CD4-positive, alpha-beta memory T cell (primary cell): ENCODE measurements at regions not wholly inside any gene's neighbourhood (a gene's known extent, or its start where the extent isn't known, plus 50 kb on each side); places are given as distances from the start of the nearest gene placed in this dataset.
"Not testable (repeated sequence)": the region's sequence is repeated elsewhere in the genome, so short reads cannot be mapped to it uniquely, and the experiment has no call there.

Source experiments
- CTCF ChIA-PET: fragments of 350-600 bp; sonication (Branson Sonifier 250); formaldehyde crosslinking; loops from one replicate; lab custom pipeline; 2021; ENCODE audit warnings: inconsistent platforms; ENCODE audit not compliant: partially characterized antibody; lab: Charles Lee
- POLR2A ChIA-PET: fragments of 350-600 bp; sonication (Branson Sonifier 250); formaldehyde crosslinking; loops from one replicate; lab custom pipeline; 2021; ENCODE audit not compliant: partially characterized antibody; lab: Charles Lee
- DNase-seq, 5 donors: peaks; one replicate each; pipeline versions ENCODE4 v3.0.0 to v3.0.0-alpha.2; 2020 to 2022; ENCODE audit warnings: mixed read lengths in 1 of 5
- H3K27ac ChIP-seq: one replicate; pipeline ENCODE4 v1.7.0; 2013; ENCODE audit warnings: low read depth, low read length
- H3K27me3 ChIP-seq: 2 replicates; pipeline ENCODE4 v1.7.0; 2013; ENCODE audit warnings: mild to moderate bottlenecking, low read length, moderate library complexity; ENCODE audit not compliant: insufficient read depth
- H3K36me3 ChIP-seq: 2 replicates; pipeline ENCODE4 v1.7.0; 2013; ENCODE audit warnings: mild to moderate bottlenecking, low read length, moderate library complexity; ENCODE audit not compliant: insufficient read depth
- H3K4me1 ChIP-seq: 2 replicates; pipeline ENCODE4 v1.7.0; 2013; ENCODE audit warnings: mild to moderate bottlenecking, low read length, moderate library complexity; ENCODE audit not compliant: insufficient read depth
- H3K4me3 ChIP-seq, 2 donors: one replicate each; pipeline ENCODE4 v1.7.0; 2013; ENCODE audit warnings: low read length in 2 of 2, mild to moderate bottlenecking in 1 of 2
- H3K9me3 ChIP-seq, 2 donors: one replicate each; pipeline ENCODE4 v1.7.0; 2013; ENCODE audit warnings: low read length in 2 of 2, control low read depth in 1 of 2; ENCODE audit not compliant: control insufficient read depth in 1 of 2
- H3K27ac Mint-ChIP-seq, 7 donors: one replicate each; pipeline ENCODE4 v1.8.0; 2020 to 2021; ENCODE audit warnings: mixed read lengths in 7 of 7, mild to moderate bottlenecking in 6 of 7, inconsistent platforms in 3 of 7, moderate library complexity in 3 of 7
- H3K27me3 Mint-ChIP-seq, 2 donors: one replicate each; pipeline ENCODE4 v1.8.0; 2020 to 2021; ENCODE audit warnings: mixed read lengths in 2 of 2
- H3K36me3 Mint-ChIP-seq, 2 donors: one replicate each; pipeline ENCODE4 v1.8.0; 2020 to 2021; ENCODE audit warnings: mixed read lengths in 2 of 2, inconsistent platforms in 1 of 2, mild to moderate bottlenecking in 1 of 2
- H3K4me1 Mint-ChIP-seq, 4 donors: one replicate each; pipeline ENCODE4 v1.8.0; 2020 to 2021; ENCODE audit warnings: mixed read lengths in 4 of 4, mild to moderate bottlenecking in 1 of 4
- H3K4me3 Mint-ChIP-seq, 8 donors: one replicate each; pipeline ENCODE4 v1.8.0; 2020 to 2021; ENCODE audit warnings: mixed read lengths in 8 of 8, mild to moderate bottlenecking in 7 of 8, moderate library complexity in 6 of 8, inconsistent platforms in 3 of 8
- H3K9me3 Mint-ChIP-seq, 8 donors: one replicate each; pipeline ENCODE4 v1.8.0; 2020 to 2021; ENCODE audit warnings: mixed read lengths in 8 of 8, mild to moderate bottlenecking in 5 of 8, inconsistent platforms in 3 of 8, moderate library complexity in 1 of 8
- intact Hi-C: fragments of 100-400 bp; cut with micrococcal nuclease; formaldehyde crosslinking; loops from one replicate; pipeline ENCODE4 v1.15.1; 2023

- peaks cover 0 to 15% of the 10 kb centered on the region in 2 donors for H3K27me3 Mint-ChIP-seq
- H3K4me3 ChIP-seq, CTCF ChIA-PET, intact Hi-C loops, POLR2A ChIA-PET, H3K4me3 Mint-ChIP-seq, H3K36me3 Mint-ChIP-seq, H3K9me3 Mint-ChIP-seq, H3K4me1 ChIP-seq, DNase-seq, H3K4me1 Mint-ChIP-seq, H3K9me3 ChIP-seq, H3K36me3 ChIP-seq, H3K27me3 ChIP-seq, H3K27ac Mint-ChIP-seq, H3K27ac ChIP-seq: not testable (repeated sequence)
Measured at GRCh38 chr10:78444741-78445140, 411.1 kb downstream of the RPS24 start.

- POLR2A ChIA-PET: no interaction called here
- CTCF ChIA-PET: no interaction called here
Measured at GRCh38 chr10:78445308-78445707, 411.6 kb downstream of the RPS24 start.

GRCh38 chr10:78448470-78448869 lies 414.8 kb downstream of the RPS24 start:
- Histone ChIP-seq H3K4me3 (no peak overlapping the region), H3K9me3 (no peaks in the 10 kb centered on the region), H3K27ac (no peak overlapping the region), H3K27me3 (no peaks in the 10 kb centered on the region), H3K36me3 (no peaks in the 10 kb centered on the region), H3K4me1 (no peaks in the 10 kb centered on the region)
- H3K9me3 Mint-ChIP-seq: no peaks in the 10 kb centered on the region
- H3K4me3 Mint-ChIP-seq: no peak overlapping the region
- H3K27ac Mint-ChIP-seq: no peak overlapping the region
- no peaks in the 10 kb centered on the region for H3K36me3 Mint-ChIP-seq
- no peak for DNase-seq
- CTCF ChIA-PET: no interaction called here
- intact Hi-C loops: no loop called here
- H3K4me1 Mint-ChIP-seq: no peaks in the 10 kb centered on the region
- H3K27me3 Mint-ChIP-seq: peaks cover 0 to 16% of the 10 kb centered on the region in 2 donors
- POLR2A ChIA-PET: no interaction called here

More at GRCh38 chr10:78445308-78445707, 411.6 kb downstream of the RPS24 start:
- Mint-ChIP-seq H3K36me3 (no peaks in the 10 kb centered on the region), H3K4me1 (no peaks in the 10 kb centered on the region), H3K9me3 (no peaks in the 10 kb centered on the region), H3K27me3 (peaks cover 0 to 15% of the 10 kb centered on the region in 2 donors), H3K4me3 (no peak overlapping the region), H3K27ac (no peak overlapping the region)
- intact Hi-C loops: no loop called here
- H3K36me3 ChIP-seq: no peaks in the 10 kb centered on the region
- H3K4me1 ChIP-seq: no peaks in the 10 kb centered on the region
- no peaks in the 10 kb centered on the region for H3K27me3 ChIP-seq
- H3K27ac ChIP-seq: no peak overlapping the region
- no peaks in the 10 kb centered on the region for H3K9me3 ChIP-seq
- no peak overlapping the region for H3K4me3 ChIP-seq
- DNase-seq: no peak

- Mint-ChIP-seq H3K27ac (no peak overlapping the region), H3K4me3 (no peak overlapping the region), H3K9me3 (no peaks in the 10 kb centered on the region), H3K36me3 (no peaks in the 10 kb centered on the region), H3K4me1 (no peaks in the 10 kb centered on the region), H3K27me3 (peaks cover 0 to 16% of the 10 kb centered on the region in 2 donors)
- intact Hi-C loops: no loop called here
- Histone ChIP-seq H3K27me3 (no peaks in the 10 kb centered on the region), H3K36me3 (no peaks in the 10 kb centered on the region), H3K4me3 (no peak overlapping the region), H3K9me3 (no peaks in the 10 kb centered on the region), H3K27ac (no peak overlapping the region), H3K4me1 (no peaks in the 10 kb centered on the region)
- CTCF ChIA-PET: no interaction called here
- no peak for DNase-seq
- POLR2A ChIA-PET: no interaction called here
Measured at GRCh38 chr10:78448994-78449418, 415.3 kb downstream of the RPS24 start.

- H3K4me3 Mint-ChIP-seq: no peak overlapping the region
- H3K4me1 ChIP-seq: no peaks in the 10 kb centered on the region
- H3K4me1 Mint-ChIP-seq: no peaks in the 10 kb centered on the region
- no peak overlapping the region for H3K27ac ChIP-seq
- intact Hi-C loops: no loop called here
- no peaks in the 10 kb centered on the region for H3K36me3 Mint-ChIP-seq
- H3K9me3 Mint-ChIP-seq: no peaks in the 10 kb centered on the region
- H3K27ac Mint-ChIP-seq: no peak overlapping the region
- no peaks in the 10 kb centered on the region for H3K36me3 ChIP-seq
- no peak for DNase-seq
- H3K4me3 ChIP-seq: no peak overlapping the region
- H3K27me3 Mint-ChIP-seq: peaks cover 0 to 18% of the 10 kb centered on the region in 2 donors
- H3K27me3 ChIP-seq: no peaks in the 10 kb centered on the region
- POLR2A ChIA-PET: no interaction called here
- CTCF ChIA-PET: interaction anchor here (1.0 kb wide), 1 partner anchor 745 kb away, joined by 3 read pairs; no protein-coding TSS in a partner anchor
- H3K9me3 ChIP-seq: no peaks in the 10 kb centered on the region
Measured at GRCh38 chr10:78449554-78449953, 415.9 kb downstream of the RPS24 start.

GRCh38 chr10:78450239-78450638 lies 416.6 kb downstream of the RPS24 start:
- peaks cover 0 to 21% of the 10 kb centered on the region in 2 donors for H3K27me3 Mint-ChIP-seq
- ChIA-PET CTCF (interaction anchor here (1.0 kb wide), 1 partner anchor 745 kb away, joined by 3 read pairs; no protein-coding TSS in a partner anchor), POLR2A (no interaction called here)
- H3K4me3 Mint-ChIP-seq: no peak overlapping the region
- Histone ChIP-seq H3K4me1 (no peaks in the 10 kb centered on the region), H3K9me3 (no peaks in the 10 kb centered on the region), H3K4me3 (no peak overlapping the region), H3K27me3 (no peaks in the 10 kb centered on the region), H3K36me3 (no peaks in the 10 kb centered on the region), H3K27ac (no peak overlapping the region)
- H3K27ac Mint-ChIP-seq: no peak overlapping the region
- DNase-seq: no peak
- intact Hi-C loops: no loop called here
- no peaks in the 10 kb centered on the region for H3K4me1 Mint-ChIP-seq
- H3K9me3 Mint-ChIP-seq: no peaks in the 10 kb centered on the region
- H3K36me3 Mint-ChIP-seq: no peaks in the 10 kb centered on the region

GRCh38 chr10:78450807-78451485 lies 417.3 kb downstream of the RPS24 start:
- Histone ChIP-seq H3K4me3 (no peak overlapping the region), H3K4me1 (no peaks in the 10 kb centered on the region), H3K27me3 (no peaks in the 10 kb centered on the region), H3K36me3 (no peaks in the 10 kb centered on the region), H3K27ac (no peak overlapping the region), H3K9me3 (no peaks in the 10 kb centered on the region)
- peaks cover 3 to 20% of the 10 kb centered on the region in 2 donors for H3K27me3 Mint-ChIP-seq
- no peaks in the 10 kb centered on the region for H3K4me1 Mint-ChIP-seq
- POLR2A ChIA-PET: no interaction called here
- no peaks in the 10 kb centered on the region for H3K36me3 Mint-ChIP-seq
- H3K9me3 Mint-ChIP-seq: no peaks in the 10 kb centered on the region
- H3K27ac Mint-ChIP-seq: no peak overlapping the region
- H3K4me3 Mint-ChIP-seq: peak overlapping the region in 1 of 8 donors; percentile 13
- DNase-seq: no peak
- intact Hi-C loops: no loop called here
- CTCF ChIA-PET: no interaction called here
